GM12892 (cell line): ENCODE measurements at regions not wholly inside any gene's neighbourhood (a gene's known extent, or its start where the extent isn't known, plus 50 kb on each side); places are given as distances from the start of the nearest gene placed in this dataset.

Experiments used
- POLR2A ChIP-seq: IDR thresholded peaks from 2 replicates; pipeline ENCODE4 v1.6.1; 2011; ENCODE audit warnings: low read depth, low read length, control low read depth
- POLR2AphosphoS5 ChIP-seq: IDR thresholded peaks from 2 replicates; pipeline ENCODE4 v1.6.1; 2011; ENCODE audit warnings: low read depth, low read length, control low read depth

GRCh38 chr5:40321514-40321913 lies 358.2 kb upstream of the PTGER4 start:
- TF ChIP-seq POLR2AphosphoS5: no peak
- TF ChIP-seq POLR2A: no peak
